NCI-H128 (cell line): ENCODE measurements at regions not wholly inside any gene's neighbourhood (a gene's known extent, or its start where the extent isn't known, plus 50 kb on each side); places are given as distances from the start of the nearest gene placed in this dataset.

Experiments used
- DNase-seq: peaks from one replicate; lab custom pipeline; 2025; ENCODE audit not compliant: unreplicated experiment; lab: John Stamatoyannopoulos, UW

DNA sequence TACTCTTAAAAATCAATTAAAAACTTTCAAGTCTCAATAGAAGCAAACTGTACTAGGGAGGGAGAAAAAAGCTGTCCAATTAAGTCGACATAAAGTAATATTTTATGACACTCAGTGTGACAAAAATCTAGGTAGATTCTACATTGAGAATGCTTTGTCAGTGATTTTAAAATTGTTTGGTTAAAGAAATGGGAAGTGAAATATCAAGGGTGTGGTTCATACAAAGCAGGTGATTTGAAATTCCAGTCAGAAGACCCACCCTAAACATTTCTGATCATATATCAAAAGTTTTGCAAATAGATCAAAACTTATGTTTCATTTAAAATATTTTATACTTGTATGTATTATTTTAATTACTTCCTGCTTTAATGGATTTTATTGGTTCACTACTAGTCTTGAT is 338.9 kb upstream of the DCC start:
- no peak for DNase-seq

DNA sequence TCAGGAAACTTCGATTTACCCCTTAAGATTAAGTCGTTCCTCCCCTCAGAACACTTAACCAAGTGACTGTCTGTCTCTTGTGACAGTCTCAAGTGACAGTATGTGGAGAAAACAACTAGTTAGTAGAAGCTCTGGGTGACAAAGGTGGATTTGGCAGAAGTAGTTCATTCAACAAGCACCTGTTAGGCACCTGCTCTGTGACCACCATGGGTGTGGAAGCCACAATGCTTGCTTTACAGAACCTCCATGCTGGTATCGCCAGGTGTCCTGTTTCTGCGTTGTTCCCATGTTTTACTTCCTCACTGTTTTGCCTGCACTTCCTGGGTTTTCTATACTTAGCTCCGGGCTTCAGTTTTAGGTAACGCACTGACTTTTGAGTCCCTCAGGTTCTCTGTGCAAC is 337.4 kb upstream of the DCC start:
- DNase-seq: no peak

DNA sequence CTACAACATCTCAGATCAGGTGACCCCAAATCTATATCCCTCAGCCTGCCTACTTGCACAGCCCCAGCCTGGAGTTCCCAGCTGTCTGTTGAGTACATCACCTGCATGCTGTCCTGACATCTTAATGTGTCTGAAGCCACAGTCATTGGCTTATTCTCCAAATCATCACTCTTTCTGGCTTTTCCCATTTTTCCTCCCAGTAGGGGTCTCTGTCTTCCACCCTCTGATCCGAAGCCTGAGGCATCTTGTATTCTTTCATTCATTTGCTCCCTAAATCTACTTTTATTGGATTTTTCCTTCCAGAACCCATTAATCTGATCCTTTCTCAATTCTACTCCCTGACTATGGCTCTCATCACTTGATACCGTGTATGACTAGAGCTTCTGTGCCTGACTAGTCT is 332.9 kb upstream of the DCC start:
- no peak for DNase-seq

DNA sequence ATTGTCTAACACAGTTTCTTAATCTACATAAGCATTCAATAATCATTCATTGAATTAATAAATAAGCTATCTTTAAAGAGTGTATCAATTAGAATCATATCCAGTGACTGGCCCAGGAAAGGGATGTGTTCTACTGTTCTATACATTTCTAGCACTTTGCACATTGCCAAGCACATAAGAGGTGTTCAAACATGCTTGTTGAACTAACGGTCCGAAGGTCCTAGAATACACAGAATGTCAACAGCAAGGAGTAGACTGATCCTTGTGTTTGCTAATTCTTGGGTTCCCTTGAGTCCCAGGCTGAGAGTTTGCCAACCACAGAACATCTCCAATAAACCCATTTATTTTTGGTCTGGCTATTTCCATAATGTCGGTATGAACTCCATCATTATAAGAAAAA is 331.7 kb upstream of the DCC start:
- DNase-seq: no peak

DNA sequence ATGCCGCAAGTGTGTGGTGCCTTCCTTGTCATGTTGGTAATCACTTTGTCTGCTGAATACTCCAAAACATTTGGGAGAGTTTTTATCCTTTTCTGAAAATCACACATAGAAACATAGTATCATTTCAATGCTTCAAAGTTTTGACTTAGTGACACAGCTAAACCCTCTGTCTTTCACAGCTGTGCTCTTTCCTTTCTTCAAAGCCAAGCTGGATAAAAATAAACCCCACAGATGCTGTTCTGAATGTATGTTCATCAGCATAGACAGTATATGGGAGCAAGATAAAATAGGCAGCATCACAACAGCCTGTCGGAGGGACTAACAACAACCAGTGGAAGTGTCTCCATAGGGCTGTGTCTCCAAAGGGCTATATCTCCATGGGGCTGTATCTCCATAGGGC is 331.3 kb upstream of the DCC start:
- no peak for DNase-seq

DNA sequence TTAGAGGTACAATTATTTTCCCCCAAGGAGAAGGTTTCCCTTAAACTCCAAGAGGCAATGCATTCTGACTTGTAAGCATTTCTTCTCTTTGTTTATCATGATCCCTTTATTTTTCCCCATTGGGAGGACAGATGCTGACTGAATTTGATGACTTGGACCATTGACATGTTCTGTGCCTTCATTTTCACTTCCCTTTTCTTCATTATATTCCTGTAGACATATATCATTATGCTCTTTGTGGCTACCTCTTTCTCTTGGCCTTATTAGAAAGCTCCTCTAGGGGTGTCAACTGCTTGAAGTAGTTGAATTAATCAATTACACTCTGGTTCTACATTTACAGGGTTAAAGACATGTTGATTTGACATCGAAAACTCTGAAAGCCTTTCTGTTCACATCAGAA is 330.0 kb upstream of the DCC start:
- no peak for DNase-seq

DNA sequence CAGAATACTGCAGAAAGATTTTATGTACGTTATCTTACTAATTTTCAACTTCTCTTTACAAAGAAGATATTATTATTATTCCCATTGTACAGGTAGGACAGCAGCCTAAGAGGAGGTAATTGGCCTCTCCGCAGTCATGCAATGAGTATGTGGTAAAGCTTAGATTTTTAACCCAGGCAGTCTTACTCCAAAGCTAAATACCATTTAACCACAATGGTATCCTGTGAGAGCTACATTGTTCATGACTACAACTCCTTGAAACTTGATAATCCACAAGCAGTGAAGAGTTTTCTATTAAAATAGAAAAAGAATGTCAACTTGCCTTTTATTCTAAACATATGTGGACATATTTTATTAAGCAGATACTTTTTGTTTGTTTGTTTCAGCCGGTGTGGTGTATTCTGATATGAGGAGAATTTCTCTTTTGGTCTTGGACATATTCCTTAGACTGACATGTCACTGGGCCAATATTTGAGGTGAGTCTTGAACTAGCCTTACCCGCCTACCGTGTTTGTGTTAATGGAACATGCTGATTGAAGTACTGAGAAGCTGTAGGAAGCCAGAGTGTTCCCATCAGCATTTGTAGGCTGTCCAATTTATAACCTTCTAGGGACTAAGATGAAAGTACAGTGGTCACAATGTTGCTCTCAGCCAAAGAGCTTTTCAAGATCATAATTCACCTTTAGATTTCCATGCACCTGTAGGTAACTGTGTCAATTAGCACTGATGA is 293.9 kb upstream of the DCC start:
- peak; percentile 49 for DNase-seq

DNA sequence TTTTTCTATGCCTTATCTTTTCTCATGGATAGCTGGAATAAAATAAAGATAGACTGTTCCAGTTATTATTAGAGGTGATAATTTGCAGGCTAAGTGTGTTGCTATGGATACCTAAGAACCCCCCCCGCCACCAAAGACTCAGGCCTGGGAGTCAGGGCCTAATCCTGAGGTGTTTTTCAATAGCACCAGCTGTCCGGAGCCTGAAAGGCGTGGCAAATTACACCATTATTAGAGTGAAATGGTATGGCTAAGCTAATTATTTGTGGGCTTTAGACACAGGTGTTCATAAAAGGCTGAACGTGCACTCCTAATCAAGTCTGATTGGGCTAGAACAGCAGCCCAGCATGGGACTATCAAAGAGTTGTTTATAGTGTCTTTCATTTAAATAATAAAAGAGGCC is 293.2 kb upstream of the DCC start:
- DNase-seq: no peak

DNA sequence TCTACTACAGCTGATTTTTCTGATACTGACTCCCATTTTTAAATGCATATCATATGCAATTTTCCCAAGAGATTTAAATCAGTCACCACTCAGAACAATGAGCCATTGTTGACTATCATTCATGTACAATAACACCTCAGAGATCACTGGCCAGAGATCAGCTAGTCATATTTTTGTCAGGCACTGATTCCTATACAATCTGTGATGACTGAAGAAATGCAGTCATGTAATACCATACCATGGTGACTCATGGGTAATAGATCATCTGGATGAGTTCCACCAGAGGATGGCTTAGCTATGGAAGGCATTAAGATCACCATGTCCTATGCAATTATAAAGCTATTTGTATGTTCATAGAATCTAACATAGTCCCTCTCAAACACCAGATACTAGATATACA is 285.7 kb upstream of the DCC start:
- no peak for DNase-seq

DNA sequence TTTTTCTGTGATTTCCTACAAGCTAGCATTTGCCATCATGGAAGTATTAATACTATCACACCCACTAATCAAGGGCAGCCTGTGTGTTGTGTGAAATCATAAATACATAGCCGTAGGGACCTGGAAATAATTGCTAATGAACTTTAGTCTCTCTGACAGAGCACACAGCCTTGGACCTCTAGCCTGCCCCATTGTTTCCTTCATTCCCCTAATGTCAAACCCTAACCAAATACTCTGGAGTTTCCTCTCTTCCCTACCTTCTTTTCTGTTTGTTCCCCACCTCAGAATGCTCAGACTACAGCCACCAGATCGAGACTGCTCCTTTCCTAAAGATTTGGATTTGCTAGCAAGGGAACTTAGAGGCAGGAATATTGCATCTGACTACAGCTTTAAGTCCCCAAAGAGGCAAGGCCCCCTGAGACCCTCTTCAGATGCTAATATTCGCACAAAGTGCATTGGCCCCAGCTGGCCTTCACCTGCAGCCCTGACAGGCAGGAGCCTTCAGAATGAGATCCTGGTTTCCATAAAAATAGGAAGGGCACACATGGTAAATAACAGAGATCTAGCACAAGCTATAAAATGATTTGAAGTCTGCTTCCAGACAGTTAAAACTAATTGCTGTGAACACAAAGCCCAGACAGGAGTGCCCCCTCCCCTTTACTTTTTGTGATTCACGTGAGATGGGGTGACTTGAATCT is 279.2 kb upstream of the DCC start:
- no peak for DNase-seq

DNA sequence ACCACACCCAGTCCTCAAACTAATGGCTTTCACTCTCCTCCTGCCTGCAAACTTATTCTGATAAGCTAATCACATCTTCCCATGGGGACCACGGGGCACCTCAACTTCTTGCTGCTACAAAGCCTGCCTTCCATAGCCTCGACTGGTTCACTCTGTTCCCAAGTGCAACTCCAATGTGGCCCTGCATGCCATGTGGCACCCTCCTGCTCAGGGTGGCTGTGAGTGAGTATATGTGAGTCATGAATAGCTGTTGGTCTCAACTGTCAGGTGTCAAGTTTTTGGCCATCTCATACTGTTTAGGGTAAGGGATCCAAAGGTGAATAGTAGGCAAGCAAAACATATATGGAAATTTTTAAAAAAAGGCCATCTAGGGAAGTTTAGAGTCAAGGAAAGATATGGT is 276.1 kb upstream of the DCC start:
- no peak for DNase-seq

DNA sequence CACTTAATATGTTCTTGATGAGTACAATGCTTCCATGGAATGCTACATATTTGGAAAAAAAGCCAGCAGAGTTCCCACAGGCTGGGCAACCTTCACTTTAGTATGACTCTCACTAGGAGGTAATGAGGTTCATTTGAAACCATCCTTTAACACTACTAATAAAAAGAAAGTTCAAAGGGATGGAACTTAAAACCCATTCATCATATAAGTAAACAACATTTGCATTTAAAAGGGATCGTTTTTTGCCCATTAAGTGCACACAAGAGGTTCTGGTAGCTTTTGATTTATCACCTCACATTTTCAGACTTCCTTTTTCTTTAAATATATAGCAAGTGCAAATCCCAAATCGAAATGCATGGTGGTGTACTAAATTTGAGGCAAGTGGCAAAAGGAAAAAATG is 270.8 kb upstream of the DCC start:
- DNase-seq: no peak

DNA sequence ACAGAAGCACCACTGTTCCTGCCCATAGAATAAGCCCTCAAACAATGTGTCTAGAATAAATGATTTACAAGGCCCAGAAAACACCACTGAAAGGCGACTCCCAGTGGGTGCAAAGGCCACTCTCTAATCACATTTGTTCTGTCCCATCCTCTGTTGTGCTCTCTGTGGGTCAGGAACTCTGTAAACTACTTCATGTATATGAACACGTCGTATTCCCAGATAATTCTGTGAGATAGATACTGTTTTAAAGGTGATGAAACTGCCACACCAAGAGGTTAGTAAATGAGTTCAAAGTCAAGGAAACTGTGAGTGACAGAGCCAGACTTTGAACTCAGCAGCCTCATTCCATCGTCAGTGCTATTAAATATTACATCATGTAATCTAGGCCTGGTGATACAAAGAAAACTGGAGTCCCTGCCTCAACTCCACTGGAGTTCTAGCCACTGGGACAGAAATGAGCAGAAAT is 269.7 kb upstream of the DCC start:
- no peak for DNase-seq

DNA sequence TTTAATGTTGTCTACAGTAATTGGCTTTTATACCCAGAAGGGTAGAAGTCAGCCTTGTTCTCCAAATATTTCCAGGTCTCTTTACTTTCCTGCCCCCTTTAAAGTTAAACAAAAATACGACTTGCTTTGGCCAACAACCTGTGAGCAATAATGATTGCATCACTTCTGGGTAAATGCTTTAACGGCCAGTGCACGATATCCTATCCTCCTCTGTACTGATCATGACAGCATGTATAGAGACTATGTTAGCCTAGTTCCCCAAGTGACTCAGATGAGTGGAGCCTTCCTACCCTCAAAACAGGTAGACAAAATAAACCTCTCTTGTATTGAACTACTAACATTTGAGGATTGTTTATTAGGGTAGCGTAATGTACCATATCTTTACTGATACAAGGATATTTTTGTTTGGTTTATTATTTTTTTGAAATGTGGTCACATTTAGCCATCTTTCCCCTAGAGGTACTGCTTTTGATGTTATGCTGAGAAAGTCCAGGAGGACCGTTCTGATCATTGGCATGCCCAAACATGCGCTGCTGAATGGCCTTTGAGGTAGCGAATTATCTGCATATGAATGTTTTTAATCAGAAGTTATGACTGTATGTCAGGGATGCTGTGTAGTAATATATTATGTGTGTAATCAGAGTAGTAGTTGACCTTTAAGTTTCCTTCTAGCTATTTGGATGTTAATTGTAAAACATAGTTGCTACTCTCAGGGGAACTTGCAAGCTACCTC is 262.6 kb upstream of the DCC start:
- no peak for DNase-seq

DNA sequence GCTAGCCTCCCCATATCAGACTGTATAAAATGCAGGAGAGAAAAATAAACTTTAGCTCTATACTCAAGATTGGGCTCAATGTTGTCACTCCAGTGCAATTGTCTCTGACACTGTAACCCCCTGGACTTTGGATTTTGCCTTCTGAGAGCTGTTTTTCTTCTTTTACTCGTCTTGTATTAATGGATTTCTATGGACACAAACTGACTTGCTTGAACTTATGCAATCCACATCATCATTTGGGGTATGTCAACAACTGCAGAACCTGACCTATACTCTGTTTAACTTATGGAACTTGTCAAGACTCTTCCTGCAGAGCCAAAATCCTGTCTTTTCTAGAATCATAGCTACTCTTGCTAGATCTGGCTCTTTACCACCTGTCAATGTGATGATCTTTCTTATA is 257.8 kb upstream of the DCC start:
- no peak for DNase-seq

DNA sequence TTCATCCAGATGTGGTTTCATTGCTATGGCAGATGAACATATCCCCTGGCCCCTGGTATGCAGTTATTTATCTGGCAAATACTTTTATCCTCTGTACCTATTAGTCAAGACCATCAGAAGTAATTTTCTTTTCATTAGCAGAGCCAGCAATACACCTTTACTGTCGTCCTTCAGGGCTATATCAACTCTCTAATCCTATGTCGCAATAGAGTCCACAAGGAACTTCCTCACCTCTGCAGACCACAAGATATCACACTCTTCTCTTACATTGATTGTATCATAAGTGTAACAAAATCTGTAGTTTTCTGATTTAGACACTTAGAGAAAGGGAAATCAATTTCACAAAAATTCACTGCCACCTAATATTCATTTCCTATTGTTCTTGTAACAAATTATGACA is 252.9 kb upstream of the DCC start:
- DNase-seq: no peak

DNA sequence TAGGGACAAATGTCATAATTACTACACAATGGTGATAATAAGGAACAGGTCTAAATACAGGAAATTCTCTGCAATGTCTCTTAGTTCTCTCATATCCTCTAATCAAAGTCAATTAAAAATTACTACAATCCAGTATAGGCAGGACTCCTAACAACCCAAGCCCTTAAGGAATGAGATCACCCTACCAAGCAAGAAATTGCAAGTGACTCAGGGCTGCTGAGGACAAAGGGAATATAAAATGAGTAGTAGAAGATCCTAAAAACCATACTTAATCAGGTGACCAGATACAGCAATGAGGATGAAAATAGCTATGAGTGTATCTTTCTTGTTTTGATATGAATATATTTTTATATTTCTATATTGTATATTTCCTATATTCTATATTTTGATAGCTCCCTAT is 250.0 kb upstream of the DCC start:
- no peak for DNase-seq

DNA sequence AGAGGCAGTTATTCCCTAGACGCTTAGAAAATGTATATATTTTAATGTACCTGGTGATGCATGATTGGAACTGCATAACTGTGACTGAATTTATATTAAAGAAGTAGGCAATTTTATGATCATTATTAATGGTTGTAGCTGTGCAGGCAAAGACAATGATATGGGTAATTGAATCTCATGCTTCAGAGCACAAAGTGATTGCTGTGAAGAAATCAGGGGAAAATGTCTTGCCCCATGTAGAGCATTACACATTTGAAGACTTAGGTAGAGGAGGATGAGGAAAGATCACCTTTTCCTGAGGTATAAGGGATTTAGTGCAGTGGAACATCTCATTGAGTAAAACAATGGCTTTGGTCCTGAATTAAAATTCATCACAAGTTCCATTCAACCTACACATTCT is 246.8 kb upstream of the DCC start:
- DNase-seq: no peak

DNA sequence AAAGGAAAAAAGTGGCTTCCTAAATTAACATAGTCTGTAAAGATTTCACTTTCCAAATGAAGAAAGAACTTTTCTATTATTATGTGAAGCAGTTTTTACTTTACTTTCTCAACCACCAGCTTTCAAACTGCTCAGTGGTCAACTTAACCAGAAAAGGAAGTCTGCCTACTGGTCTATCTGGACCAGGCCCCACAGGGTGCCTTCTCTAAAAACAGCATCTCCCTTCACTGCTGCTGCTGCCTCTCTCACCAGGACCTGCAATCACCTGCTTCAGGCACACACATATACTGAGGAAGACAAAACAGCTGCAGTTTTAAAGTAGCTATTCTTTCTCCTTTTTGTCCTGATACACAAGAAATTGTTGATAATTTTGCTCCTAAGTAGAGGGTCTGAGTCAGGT is 221.3 kb upstream of the DCC start:
- no peak for DNase-seq

DNA sequence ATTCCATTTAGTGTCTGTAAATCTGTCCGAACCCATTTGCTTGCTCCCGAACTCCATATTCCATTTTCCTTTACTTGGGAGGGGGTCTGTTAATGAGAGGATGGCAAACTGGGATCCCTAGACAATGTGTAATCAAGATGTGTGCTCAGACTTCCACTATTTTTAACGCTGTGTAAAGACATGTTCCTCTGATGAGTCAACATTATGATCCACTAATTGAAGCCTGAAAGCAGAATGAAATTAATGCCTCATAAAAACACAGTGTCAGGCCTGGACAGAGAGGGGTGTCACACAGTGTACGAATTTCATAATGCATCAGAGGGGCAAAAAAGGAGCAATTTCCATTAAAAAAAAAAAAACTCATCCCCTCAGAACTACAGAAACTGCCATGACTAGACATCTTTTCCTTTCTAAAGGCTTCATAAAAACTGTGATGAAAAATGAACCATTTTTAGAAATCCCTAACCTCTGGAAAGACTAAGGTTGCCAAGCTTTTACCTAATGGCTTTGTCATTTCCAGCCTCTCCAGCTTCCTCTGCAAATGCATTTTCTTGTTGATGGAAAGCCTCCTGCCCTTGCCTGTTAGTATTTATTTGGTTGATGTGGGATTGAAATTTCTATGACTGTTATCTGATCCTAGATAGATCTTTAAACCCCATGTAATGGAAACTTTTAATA is 209.2 kb upstream of the DCC start:
- no peak for DNase-seq

DNA sequence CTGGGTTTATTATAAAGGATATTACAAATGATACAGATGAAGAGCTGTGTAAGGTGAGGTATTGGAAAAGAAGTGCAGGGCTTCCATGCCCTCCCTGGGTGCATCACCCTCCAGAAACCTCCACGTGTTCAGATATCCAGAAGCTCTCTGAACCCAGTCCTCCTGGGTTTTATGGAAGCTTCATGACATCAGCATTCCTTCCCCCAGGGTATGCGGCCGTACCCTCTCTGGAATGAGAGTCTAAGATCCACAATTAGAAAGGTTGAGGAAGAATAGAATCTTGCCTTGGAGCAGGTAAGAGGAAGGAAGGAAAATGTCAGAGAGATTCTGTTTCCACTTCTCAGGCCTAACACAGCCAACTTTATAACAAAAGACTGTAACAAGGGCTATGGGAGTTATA is 208.2 kb upstream of the DCC start:
- DNase-seq: no peak

DNA sequence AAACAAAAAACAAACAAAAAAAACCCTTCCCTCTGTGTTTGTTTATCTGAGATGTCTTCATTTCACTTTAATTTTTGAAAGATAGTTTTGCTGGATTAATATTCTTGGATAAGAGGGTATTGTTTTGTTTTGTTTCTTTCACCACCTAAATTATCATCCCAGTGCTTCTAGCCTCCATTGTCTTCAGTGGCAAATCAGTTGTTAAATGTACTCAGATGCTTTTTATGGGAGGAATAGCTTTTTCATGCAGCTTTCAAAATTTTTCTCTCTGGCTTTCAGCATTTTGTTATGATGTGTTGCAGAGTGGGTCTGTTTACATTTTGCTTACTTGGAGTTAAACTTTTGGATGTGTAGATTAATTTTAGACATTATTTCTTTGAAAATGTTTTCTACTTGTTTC is 203.5 kb upstream of the DCC start:
- DNase-seq: no peak
